Tibial artery (tissue), 4 donors: ENCODE measurements at regions not wholly inside any gene's neighbourhood (a gene's known extent, or its start where the extent isn't known, plus 50 kb on each side); places are given as distances from the start of the nearest gene placed in this dataset.

Experiments used
- DNase-seq, 2 donors: peaks; one replicate each; pipeline ENCODE4 v3.0.0-alpha.2; 2019
- H3K27ac ChIP-seq, 2 donors: fragments of 200-600 bp; sonication (generic) in 1 of 2; 1 replicate in 1 of 2; 2 replicates in 1 of 2; pipeline ENCODE4 v1.5.1; 2018 to 2019; ENCODE audit warnings: mild to moderate bottlenecking in 1 of 2
- H3K27me3 ChIP-seq, 2 donors: fragments of 200-600 bp; sonication (generic) in 1 of 2; one replicate each; pipeline versions ENCODE4 v1.5.1 to v1.6.0; 2016 to 2019
- H3K36me3 ChIP-seq, 3 donors: fragments of 200-600 bp; sonication (generic) in 2 of 3; one replicate each; pipeline ENCODE4 v1.5.1; 2016 to 2019; ENCODE audit warnings: mild to moderate bottlenecking in 2 of 3
- H3K4me1 ChIP-seq, 4 donors: fragments of 200-600 bp; sonication (generic) in 2 of 4; 1 replicate in 3 of 4; 2 replicates in 1 of 4; pipeline ENCODE4 v1.5.1; 2016 to 2019
- H3K4me3 ChIP-seq, 2 donors: fragments of 200-600 bp; sonication (generic) in 1 of 2; 1 replicate in 1 of 2; 2 replicates in 1 of 2; pipeline ENCODE4 v1.5.1; 2018 to 2019; ENCODE audit warnings: mild to moderate bottlenecking in 2 of 2
- H3K9me3 ChIP-seq, 3 donors: fragments of 200-600 bp; sonication (generic) in 1 of 3; one replicate each; pipeline ENCODE4 v1.5.1; 2016 to 2019
- intact Hi-C: fragments of 100-400 bp; cut with DNase I; formaldehyde crosslinking; loops from one replicate; pipeline ENCODE4 v1.15.0; 2023; ENCODE audit warnings: low total_unique reads
- TF ChIP-seq, protein P1 (sequence below), 2 experiments: fragments of 200-600 bp in 1 of 2; fragments of 450-650 bp in 1 of 2; IDR thresholded peaks; one replicate each; pipeline ENCODE4 v1.5.1; 2017 to 2019; ENCODE audit warnings: antibody characterized with exemption in 2 of 2, mild to moderate bottlenecking in 1 of 2, moderate library complexity in 1 of 2

DNA sequence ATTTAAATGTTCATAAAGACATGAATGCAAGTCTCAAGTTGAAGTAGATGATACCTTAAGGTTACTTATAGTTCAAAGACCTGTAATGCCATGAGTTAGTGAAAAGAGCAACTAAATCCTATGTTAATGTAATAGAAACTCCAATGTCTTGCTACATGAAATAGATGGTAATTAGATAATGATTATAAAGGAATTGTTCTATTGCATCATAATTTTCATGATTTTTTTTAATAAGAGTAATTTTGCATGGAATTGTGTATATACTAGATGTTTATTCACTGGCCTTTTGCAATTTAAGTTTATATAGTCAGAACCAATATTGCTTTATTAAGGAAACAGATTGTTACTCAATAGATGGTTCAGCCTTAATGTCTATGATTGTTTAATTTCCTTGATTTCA, 115.5 kb upstream of the SYT10 start:
- Histone ChIP-seq H3K9me3 (no peaks in the 10 kb centered on the region), H3K4me3 (no peak overlapping the region), H3K4me1 (no peaks in the 10 kb centered on the region), H3K27ac (no peak overlapping the region), H3K36me3 (no peaks in the 10 kb centered on the region), H3K27me3 (no peaks in the 10 kb centered on the region)
- no peak for DNase-seq
- intact Hi-C loops, result no loop called here
- TF ChIP-seq, protein P1, sequence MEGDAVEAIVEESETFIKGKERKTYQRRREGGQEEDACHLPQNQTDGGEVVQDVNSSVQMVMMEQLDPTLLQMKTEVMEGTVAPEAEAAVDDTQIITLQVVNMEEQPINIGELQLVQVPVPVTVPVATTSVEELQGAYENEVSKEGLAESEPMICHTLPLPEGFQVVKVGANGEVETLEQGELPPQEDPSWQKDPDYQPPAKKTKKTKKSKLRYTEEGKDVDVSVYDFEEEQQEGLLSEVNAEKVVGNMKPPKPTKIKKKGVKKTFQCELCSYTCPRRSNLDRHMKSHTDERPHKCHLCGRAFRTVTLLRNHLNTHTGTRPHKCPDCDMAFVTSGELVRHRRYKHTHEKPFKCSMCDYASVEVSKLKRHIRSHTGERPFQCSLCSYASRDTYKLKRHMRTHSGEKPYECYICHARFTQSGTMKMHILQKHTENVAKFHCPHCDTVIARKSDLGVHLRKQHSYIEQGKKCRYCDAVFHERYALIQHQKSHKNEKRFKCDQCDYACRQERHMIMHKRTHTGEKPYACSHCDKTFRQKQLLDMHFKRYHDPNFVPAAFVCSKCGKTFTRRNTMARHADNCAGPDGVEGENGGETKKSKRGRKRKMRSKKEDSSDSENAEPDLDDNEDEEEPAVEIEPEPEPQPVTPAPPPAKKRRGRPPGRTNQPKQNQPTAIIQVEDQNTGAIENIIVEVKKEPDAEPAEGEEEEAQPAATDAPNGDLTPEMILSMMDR (IDR thresholded peaks at IDR 0.05), result no peak

DNA sequence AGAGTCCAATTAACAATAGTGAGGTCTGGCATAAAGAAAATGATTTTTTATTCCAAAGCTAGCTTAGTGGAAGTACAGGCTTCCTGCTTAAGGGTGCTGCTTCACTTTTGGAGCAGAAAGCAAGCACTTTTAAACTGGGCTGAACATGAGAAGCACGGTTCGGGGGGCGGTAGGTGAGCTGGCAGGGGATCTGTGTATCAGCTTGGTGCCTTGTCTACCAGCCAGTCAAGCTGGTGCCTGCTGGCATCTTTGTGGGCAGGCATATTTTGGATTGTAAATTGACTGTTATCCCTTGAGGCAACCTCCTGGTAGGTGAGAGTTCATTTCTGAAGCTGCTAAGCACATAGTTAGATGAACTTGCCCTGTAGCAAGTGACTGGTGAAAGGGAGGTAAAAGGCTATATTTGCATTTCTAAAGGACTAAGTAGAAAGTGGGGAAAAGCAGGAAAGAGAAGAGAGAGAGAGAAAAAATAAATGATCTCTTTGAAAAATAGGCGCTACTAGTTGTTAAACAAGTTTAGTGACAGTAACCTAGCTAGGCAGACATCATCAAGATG, 121.1 kb upstream of the SYT10 start:
- Histone ChIP-seq H3K27ac (no peak overlapping the region), H3K36me3 (no peaks in the 10 kb centered on the region), H3K4me3 (no peak overlapping the region), H3K27me3 (no peaks in the 10 kb centered on the region), H3K4me1 (no peaks in the 10 kb centered on the region), H3K9me3 (peaks cover 0 to 5% (median 3%) of the 10 kb centered on the region in 3 donors)
- intact Hi-C loops, result no loop called here
- no peak for DNase-seq
- TF ChIP-seq, protein P1 (IDR thresholded peaks at IDR 0.05), result no peak

DNA sequence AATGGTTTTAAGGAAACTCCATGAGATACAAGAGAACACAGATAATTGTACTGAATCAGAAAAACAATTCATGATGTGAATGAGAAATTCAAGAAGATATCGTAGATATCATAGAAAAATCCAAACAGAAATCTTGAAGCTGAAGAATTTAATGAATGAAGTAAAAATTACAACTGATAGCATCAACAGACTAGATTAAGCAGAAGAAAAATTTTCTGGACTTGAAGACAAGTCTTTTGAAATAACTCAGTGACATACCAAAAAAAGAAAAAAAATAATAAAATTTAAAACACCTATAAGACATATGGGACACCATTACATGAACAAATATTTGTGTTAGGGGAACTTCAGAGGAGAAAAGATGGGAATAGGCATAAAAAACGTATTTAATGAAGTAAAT, 122.8 kb upstream of the SYT10 start:
- no peak overlapping the region for H3K4me3 ChIP-seq
- no peak for DNase-seq
- TF ChIP-seq, protein P1 (IDR thresholded peaks at IDR 0.05), result no peak
- H3K27me3 ChIP-seq, result no peaks in the 10 kb centered on the region
- no peaks in the 10 kb centered on the region for H3K4me1 ChIP-seq
- intact Hi-C loops, result no loop called here
- peaks cover 0 to 5% (median 3%) of the 10 kb centered on the region in 3 donors for H3K9me3 ChIP-seq
- no peaks in the 10 kb centered on the region for H3K36me3 ChIP-seq
- no peak overlapping the region for H3K27ac ChIP-seq

DNA sequence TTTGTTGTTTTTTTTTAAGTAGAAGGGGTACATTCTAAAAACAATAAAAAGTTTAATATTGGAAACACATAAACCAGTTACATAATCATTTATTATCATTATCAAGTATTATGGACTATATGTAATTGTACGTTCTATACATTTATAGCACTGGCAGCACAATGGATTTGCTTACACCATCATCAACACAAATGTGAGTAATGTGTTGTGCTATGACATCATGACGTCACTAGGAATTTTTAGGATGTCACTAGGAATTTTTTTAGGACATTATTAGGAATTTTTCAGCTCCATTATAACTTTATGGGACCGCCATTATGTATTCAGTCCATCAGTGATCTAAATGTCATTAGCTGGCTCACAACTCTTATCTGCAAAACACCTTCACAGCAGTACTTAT, 126.8 kb upstream of the SYT10 start:
- TF ChIP-seq, protein P1 (IDR thresholded peaks at IDR 0.05), result no peak
- Histone ChIP-seq H3K4me1 (no peaks in the 10 kb centered on the region), H3K9me3 (peaks cover 0 to 5% (median 3%) of the 10 kb centered on the region in 3 donors), H3K4me3 (no peak overlapping the region), H3K27ac (no peak overlapping the region), H3K27me3 (no peaks in the 10 kb centered on the region), H3K36me3 (no peaks in the 10 kb centered on the region)
- no peak for DNase-seq
- intact Hi-C loops, result no loop called here

DNA sequence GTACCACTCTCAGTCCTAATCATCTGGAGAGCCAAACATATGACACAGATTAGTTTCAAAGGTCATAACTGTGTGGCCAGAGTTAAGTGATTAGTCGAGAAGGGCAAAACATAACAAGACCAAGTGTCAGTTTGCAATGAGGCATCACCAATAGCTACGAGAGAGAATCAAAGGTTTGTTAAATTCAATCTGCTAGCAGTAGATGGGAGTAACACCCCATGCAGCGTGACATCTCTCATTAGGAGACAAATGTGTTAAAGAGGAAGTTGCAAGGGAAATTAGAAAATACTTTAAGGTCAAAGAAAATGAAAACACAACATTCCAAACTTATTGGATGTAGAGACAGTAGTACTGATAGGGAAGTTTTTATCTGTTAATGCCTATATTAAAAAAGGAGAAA, 135.7 kb upstream of the SYT10 start:
- no peaks in the 10 kb centered on the region for H3K4me1 ChIP-seq
- DNase-seq, result no peak
- TF ChIP-seq, protein P1 (IDR thresholded peaks at IDR 0.05), result no peak
- H3K9me3 ChIP-seq, result no peaks in the 10 kb centered on the region
- no peak overlapping the region for H3K4me3 ChIP-seq
- intact Hi-C loops, result no loop called here
- H3K27ac ChIP-seq, result no peak overlapping the region
- no peaks in the 10 kb centered on the region for H3K27me3 ChIP-seq
- H3K36me3 ChIP-seq, result no peaks in the 10 kb centered on the region

DNA sequence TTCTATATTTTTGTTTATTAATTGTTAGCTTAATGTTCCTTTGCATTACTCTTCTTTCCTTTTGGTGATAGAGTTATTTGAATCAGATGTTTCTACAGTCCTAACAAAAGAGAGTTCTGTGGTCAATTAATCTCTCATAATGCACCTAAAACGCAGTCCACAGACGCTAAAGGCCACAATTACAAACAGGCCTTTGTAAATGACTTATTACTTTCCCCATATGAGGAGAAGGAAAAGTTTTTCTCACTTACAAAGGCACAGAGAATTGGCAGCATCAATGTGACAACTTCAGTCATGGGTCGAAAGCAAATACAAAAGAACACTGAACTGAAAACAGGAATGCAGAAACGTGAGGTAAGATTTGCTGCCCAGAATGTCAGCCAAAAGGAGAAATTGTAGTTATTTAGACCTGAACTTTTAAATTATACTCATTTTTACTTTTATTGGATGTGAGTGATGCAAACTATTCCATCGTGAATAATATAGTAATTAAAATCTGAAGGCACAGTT, 142.0 kb upstream of the SYT10 start:
- Histone ChIP-seq H3K27me3 (no peaks in the 10 kb centered on the region), H3K9me3 (no peaks in the 10 kb centered on the region), H3K4me3 (no peak overlapping the region), H3K4me1 (no peaks in the 10 kb centered on the region), H3K36me3 (no peaks in the 10 kb centered on the region), H3K27ac (no peak overlapping the region)
- DNase-seq, result no peak
- intact Hi-C loops, result no loop called here
- TF ChIP-seq, protein P1 (IDR thresholded peaks at IDR 0.05), result no peak
